ENCODE measurements at regions not wholly inside any gene's neighbourhood (a gene's known extent, or its start where the extent isn't known, plus 50 kb on each side); places are given as distances from the start of the nearest gene placed in this dataset.

DNA sequence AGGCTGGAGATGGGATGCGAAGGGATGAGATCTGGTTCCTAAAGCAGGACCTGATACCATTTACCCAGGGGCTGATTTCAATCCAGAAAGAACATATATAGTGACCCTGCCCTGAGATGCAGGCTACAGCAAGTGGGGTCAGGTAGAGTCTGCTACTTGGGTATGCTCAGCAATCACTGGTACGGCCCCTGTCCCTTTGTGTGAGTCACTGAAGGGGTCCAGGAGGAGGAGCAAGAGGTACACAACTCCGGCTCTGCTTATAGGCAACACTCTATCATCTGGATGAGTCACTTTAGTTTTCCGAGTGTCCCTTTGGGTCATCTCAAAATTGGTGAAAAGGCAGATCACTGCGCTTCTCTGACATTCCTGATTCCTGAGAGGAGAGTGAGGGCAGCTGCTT is 79.6 kb upstream of the SORCS1 start:
- TF ChIP-seq, protein P1, sequence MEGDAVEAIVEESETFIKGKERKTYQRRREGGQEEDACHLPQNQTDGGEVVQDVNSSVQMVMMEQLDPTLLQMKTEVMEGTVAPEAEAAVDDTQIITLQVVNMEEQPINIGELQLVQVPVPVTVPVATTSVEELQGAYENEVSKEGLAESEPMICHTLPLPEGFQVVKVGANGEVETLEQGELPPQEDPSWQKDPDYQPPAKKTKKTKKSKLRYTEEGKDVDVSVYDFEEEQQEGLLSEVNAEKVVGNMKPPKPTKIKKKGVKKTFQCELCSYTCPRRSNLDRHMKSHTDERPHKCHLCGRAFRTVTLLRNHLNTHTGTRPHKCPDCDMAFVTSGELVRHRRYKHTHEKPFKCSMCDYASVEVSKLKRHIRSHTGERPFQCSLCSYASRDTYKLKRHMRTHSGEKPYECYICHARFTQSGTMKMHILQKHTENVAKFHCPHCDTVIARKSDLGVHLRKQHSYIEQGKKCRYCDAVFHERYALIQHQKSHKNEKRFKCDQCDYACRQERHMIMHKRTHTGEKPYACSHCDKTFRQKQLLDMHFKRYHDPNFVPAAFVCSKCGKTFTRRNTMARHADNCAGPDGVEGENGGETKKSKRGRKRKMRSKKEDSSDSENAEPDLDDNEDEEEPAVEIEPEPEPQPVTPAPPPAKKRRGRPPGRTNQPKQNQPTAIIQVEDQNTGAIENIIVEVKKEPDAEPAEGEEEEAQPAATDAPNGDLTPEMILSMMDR (IDR thresholded peaks at IDR 0.05), result no peak
- TF ChIP-seq POLR2AphosphoS5 (IDR thresholded peaks at IDR 0.05), result no peak
